H1 (cell line): ENCODE measurements at regions not wholly inside any gene's neighbourhood (a gene's known extent, or its start where the extent isn't known, plus 50 kb on each side); places are given as distances from the start of the nearest gene placed in this dataset.

Experiments used
- CREB1 ChIP-seq: IDR thresholded peaks from 2 replicates; pipeline ENCODE4 v1.6.1; 2012; ENCODE audit warnings: inconsistent platforms
- EP300 ChIP-seq, 2 experiments: IDR thresholded peaks; 1 replicate in 1 of 2; 2 replicates in 1 of 2; pipeline ENCODE4 v1.6.1; 2011 to 2012; ENCODE audit warnings: low read depth in 2 of 2, low read length in 2 of 2, mild to moderate bottlenecking in 2 of 2, borderline replicate concordance in 1 of 2, inconsistent platforms in 1 of 2, moderate library complexity in 1 of 2
- KDM4A ChIP-seq: IDR thresholded peaks from one replicate; pipeline ENCODE4 v1.7.1; 2012; ENCODE audit warnings: low read depth, mild to moderate bottlenecking, moderate library complexity, low read length, inconsistent platforms; ENCODE audit not compliant: severe bottlenecking
- NANOG ChIP-seq: IDR thresholded peaks from 2 replicates; pipeline ENCODE4 v1.6.1; 2011; ENCODE audit warnings: low read length, low read depth, mild to moderate bottlenecking, inconsistent platforms; ENCODE audit not compliant: insufficient read depth, poor library complexity, severe bottlenecking
- RBBP5 ChIP-seq: IDR thresholded peaks from 2 replicates; pipeline ENCODE4 v1.7.1; 2012; ENCODE audit warnings: low read depth, mild to moderate bottlenecking, inconsistent platforms, low read length, moderate library complexity, borderline replicate concordance
- RXRA ChIP-seq: IDR thresholded peaks from 2 replicates; pipeline ENCODE4 v1.6.1; 2011; ENCODE audit warnings: low read depth, mild to moderate bottlenecking, low read length, moderate library complexity; ENCODE audit not compliant: insufficient read depth
- SIRT6 ChIP-seq: IDR thresholded peaks from one replicate; pipeline ENCODE4 v1.7.1; 2012; ENCODE audit warnings: low read length, inconsistent platforms
- TCF12 ChIP-seq: IDR thresholded peaks from 2 replicates; pipeline ENCODE4 v1.6.1; 2011; ENCODE audit warnings: low read depth, mild to moderate bottlenecking, low read length
- TF ChIP-seq, protein P1 (sequence below): fragments of 300-600 bp; sonication (generic); IDR thresholded peaks from 2 replicates; pipeline ENCODE4 v1.7.1; 2012; ENCODE audit warnings: low read length, moderate library complexity, mild to moderate bottlenecking, inconsistent platforms; ENCODE audit not compliant: insufficient replicate concordance
- TF ChIP-seq, protein P2 (sequence below): IDR thresholded peaks from 2 replicates; pipeline ENCODE4 v1.6.1; 2011; ENCODE audit warnings: low read depth, mild to moderate bottlenecking, low read length; ENCODE audit not compliant: insufficient read depth

DNA sequence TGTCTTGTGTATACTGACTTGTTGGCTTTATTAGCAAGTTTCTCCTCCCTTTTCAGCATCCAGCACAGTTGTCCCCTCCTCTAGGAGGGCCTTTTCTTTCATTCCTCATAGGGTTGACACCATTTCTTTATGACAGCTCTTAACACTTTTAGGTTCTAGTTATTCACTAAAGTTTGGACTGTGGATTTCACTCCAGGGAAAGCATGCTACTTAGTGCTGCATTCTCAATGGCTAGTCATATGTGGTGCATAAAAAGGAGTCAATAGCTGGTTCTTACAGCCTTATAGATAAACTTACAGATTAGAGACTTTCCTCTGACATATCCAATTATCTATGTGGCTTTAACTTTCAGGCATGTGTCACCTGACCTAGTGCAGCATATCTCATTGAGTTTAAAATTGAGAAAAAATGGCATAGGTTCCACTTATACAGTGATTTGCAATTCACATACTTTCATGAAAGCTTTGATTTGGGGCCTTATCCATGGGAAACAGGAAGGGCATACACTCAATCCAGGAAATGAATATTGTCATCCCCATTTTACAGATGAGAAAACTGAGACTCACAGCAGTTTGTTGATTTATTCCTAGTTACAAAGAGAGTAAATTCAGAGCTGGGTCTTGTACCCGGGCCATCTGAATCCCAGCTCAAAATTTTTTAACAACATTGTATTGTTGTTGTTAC lies 289.7 kb downstream of the LPIN1 start (continued):
- TF ChIP-seq, protein P1, sequence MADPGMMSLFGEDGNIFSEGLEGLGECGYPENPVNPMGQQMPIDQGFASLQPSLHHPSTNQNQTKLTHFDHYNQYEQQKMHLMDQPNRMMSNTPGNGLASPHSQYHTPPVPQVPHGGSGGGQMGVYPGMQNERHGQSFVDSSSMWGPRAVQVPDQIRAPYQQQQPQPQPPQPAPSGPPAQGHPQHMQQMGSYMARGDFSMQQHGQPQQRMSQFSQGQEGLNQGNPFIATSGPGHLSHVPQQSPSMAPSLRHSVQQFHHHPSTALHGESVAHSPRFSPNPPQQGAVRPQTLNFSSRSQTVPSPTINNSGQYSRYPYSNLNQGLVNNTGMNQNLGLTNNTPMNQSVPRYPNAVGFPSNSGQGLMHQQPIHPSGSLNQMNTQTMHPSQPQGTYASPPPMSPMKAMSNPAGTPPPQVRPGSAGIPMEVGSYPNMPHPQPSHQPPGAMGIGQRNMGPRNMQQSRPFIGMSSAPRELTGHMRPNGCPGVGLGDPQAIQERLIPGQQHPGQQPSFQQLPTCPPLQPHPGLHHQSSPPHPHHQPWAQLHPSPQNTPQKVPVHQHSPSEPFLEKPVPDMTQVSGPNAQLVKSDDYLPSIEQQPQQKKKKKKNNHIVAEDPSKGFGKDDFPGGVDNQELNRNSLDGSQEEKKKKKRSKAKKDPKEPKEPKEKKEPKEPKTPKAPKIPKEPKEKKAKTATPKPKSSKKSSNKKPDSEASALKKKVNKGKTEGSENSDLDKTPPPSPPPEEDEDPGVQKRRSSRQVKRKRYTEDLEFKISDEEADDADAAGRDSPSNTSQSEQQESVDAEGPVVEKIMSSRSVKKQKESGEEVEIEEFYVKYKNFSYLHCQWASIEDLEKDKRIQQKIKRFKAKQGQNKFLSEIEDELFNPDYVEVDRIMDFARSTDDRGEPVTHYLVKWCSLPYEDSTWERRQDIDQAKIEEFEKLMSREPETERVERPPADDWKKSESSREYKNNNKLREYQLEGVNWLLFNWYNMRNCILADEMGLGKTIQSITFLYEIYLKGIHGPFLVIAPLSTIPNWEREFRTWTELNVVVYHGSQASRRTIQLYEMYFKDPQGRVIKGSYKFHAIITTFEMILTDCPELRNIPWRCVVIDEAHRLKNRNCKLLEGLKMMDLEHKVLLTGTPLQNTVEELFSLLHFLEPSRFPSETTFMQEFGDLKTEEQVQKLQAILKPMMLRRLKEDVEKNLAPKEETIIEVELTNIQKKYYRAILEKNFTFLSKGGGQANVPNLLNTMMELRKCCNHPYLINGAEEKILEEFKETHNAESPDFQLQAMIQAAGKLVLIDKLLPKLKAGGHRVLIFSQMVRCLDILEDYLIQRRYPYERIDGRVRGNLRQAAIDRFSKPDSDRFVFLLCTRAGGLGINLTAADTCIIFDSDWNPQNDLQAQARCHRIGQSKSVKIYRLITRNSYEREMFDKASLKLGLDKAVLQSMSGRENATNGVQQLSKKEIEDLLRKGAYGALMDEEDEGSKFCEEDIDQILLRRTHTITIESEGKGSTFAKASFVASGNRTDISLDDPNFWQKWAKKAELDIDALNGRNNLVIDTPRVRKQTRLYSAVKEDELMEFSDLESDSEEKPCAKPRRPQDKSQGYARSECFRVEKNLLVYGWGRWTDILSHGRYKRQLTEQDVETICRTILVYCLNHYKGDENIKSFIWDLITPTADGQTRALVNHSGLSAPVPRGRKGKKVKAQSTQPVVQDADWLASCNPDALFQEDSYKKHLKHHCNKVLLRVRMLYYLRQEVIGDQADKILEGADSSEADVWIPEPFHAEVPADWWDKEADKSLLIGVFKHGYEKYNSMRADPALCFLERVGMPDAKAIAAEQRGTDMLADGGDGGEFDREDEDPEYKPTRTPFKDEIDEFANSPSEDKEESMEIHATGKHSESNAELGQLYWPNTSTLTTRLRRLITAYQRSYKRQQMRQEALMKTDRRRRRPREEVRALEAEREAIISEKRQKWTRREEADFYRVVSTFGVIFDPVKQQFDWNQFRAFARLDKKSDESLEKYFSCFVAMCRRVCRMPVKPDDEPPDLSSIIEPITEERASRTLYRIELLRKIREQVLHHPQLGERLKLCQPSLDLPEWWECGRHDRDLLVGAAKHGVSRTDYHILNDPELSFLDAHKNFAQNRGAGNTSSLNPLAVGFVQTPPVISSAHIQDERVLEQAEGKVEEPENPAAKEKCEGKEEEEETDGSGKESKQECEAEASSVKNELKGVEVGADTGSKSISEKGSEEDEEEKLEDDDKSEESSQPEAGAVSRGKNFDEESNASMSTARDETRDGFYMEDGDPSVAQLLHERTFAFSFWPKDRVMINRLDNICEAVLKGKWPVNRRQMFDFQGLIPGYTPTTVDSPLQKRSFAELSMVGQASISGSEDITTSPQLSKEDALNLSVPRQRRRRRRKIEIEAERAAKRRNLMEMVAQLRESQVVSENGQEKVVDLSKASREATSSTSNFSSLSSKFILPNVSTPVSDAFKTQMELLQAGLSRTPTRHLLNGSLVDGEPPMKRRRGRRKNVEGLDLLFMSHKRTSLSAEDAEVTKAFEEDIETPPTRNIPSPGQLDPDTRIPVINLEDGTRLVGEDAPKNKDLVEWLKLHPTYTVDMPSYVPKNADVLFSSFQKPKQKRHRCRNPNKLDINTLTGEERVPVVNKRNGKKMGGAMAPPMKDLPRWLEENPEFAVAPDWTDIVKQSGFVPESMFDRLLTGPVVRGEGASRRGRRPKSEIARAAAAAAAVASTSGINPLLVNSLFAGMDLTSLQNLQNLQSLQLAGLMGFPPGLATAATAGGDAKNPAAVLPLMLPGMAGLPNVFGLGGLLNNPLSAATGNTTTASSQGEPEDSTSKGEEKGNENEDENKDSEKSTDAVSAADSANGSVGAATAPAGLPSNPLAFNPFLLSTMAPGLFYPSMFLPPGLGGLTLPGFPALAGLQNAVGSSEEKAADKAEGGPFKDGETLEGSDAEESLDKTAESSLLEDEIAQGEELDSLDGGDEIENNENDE: no peak
- TF ChIP-seq TCF12: no peak
- TF ChIP-seq, protein P2, sequence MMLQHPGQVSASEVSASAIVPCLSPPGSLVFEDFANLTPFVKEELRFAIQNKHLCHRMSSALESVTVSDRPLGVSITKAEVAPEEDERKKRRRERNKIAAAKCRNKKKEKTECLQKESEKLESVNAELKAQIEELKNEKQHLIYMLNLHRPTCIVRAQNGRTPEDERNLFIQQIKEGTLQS: no peak
- TF ChIP-seq SIRT6: no peak
- no peak for TF ChIP-seq KDM4A
- no peak for TF ChIP-seq RXRA
- TF ChIP-seq CREB1: no peak
- no peak for TF ChIP-seq RBBP5
- TF ChIP-seq EP300 (IDR thresholded peaks at IDR 0.05; ENCODE audit: borderline replicate concordance in 1 of 2, low read depth in 2 of 2, low read length in 2 of 2): no peak
- no peak for TF ChIP-seq NANOG
